ENCODE measurements at regions not wholly inside any gene's neighbourhood (a gene's known extent, or its start where the extent isn't known, plus 50 kb on each side); places are given as distances from the start of the nearest gene placed in this dataset.

GRCh38 chr3:18883571-18883970 is 264.7 kb upstream of the KCNH8 start:
- no peak for DNase-seq (ENCODE audit: low spot score)

GRCh38 chr3:18880691-18881090 is 267.6 kb upstream of the KCNH8 start:
- no peak for DNase-seq (ENCODE audit: low spot score)

GRCh38 chr3:18872466-18872865 is 275.8 kb upstream of the KCNH8 start:
- DNase-seq (ENCODE audit: low spot score): no peak

- no peak for DNase-seq (ENCODE audit: low spot score)
Observed at GRCh38 chr3:18870642-18871041, 277.7 kb upstream of the KCNH8 start.

- no peak for DNase-seq (ENCODE audit: low spot score)
Observed at GRCh38 chr3:18870074-18870640, 278.2 kb upstream of the KCNH8 start.

- no peak for DNase-seq (ENCODE audit: low spot score)
Observed at GRCh38 chr3:18868911-18869689, 279.2 kb upstream of the KCNH8 start.

GRCh38 chr3:18866899-18867298 is 281.4 kb upstream of the KCNH8 start:
- DNase-seq (ENCODE audit: low spot score): no peak

- no peak for DNase-seq (ENCODE audit: low spot score)
Observed at GRCh38 chr3:18864933-18865731, 283.2 kb upstream of the KCNH8 start.

GRCh38 chr3:18862077-18862476 is 286.2 kb upstream of the KCNH8 start:
- no peak for DNase-seq (ENCODE audit: low spot score)

- no peak for DNase-seq (ENCODE audit: low spot score)
Observed at GRCh38 chr3:18861137-18861536, 287.2 kb upstream of the KCNH8 start.

- DNase-seq (ENCODE audit: low spot score): no peak
Observed at GRCh38 chr3:18853269-18853668, 295.0 kb upstream of the KCNH8 start.

GRCh38 chr3:18847583-18848197 is 300.6 kb upstream of the KCNH8 start:
- peak; percentile 2 for DNase-seq (ENCODE audit: low spot score)

GRCh38 chr3:18843983-18844382 is 304.3 kb upstream of the KCNH8 start:
- DNase-seq (ENCODE audit: low spot score): no peak

- DNase-seq (ENCODE audit: low spot score): no peak
Observed at GRCh38 chr3:18843188-18843587, 305.1 kb upstream of the KCNH8 start.

- DNase-seq (ENCODE audit: low spot score): no peak
Observed at GRCh38 chr3:18841422-18842343, 306.6 kb upstream of the KCNH8 start.

GRCh38 chr3:18840535-18841137 is 307.7 kb upstream of the KCNH8 start:
- no peak for DNase-seq (ENCODE audit: low spot score)

- DNase-seq (ENCODE audit: low spot score): no peak
Observed at GRCh38 chr3:18838758-18839157, 309.6 kb upstream of the KCNH8 start.

- no peak for DNase-seq (ENCODE audit: low spot score)
Observed at GRCh38 chr3:18837137-18837755, 311.1 kb upstream of the KCNH8 start.

GRCh38 chr3:18835021-18835420 is 313.3 kb upstream of the KCNH8 start:
- no peak for DNase-seq (ENCODE audit: low spot score)

GRCh38 chr3:18830087-18830486 is 318.2 kb upstream of the KCNH8 start:
- peak; percentile 8 for DNase-seq (ENCODE audit: low spot score)

Measured in H4 (cell line).